ENCODE measurements at regions not wholly inside any gene's neighbourhood (a gene's known extent, or its start where the extent isn't known, plus 50 kb on each side); places are given as distances from the start of the nearest gene placed in this dataset.
"Not testable (repeated sequence)": the region's sequence is repeated elsewhere in the genome, so short reads cannot be mapped to it uniquely, and the experiment has no call there.

- DNase-seq (ENCODE audit: low spot score); H3K79me2 ChIP-seq; H3K4me1 ChIP-seq (ENCODE audit: insufficient read depth); H3K27me3 ChIP-seq; H3K4me2 ChIP-seq; H3K9me3 ChIP-seq (ENCODE audit: low read depth); H4K20me1 ChIP-seq (ENCODE audit: insufficient read depth, poor library complexity, severe bottlenecking); H3K4me3 ChIP-seq; H3K27ac ChIP-seq; H2AFZ ChIP-seq; H3K36me3 ChIP-seq (replicated peaks; ENCODE audit: insufficient read depth, low read depth); H3K9me2 ChIP-seq (replicated peaks; ENCODE audit: insufficient read depth): not testable (repeated sequence)
- 42% methylated on average over 4 of the region's 4 CpGs for WGBS (ENCODE audit: low lambda C conversion rate, missing lambda C conversion rate)
These were observed 108.9 kb downstream of the ATP6V0E2 start for GRCh38 chr7:149982537-149983112.

- not testable (repeated sequence) for H3K4me1 ChIP-seq (ENCODE audit: insufficient read depth)
- no CpG with 5 or more reads among the region's 3 CpGs for WGBS (ENCODE audit: low lambda C conversion rate, missing lambda C conversion rate)
These were observed 113.1 kb downstream of the ATP6V0E2 start for GRCh38 chr7:149986866-149987265.

GRCh38 chr7:149991652-149992302, 118.0 kb downstream of the ATP6V0E2 start:
- H3K4me2 ChIP-seq; H3K9me3 ChIP-seq (ENCODE audit: low read depth); H4K20me1 ChIP-seq (ENCODE audit: insufficient read depth, poor library complexity, severe bottlenecking); H3K36me3 ChIP-seq (replicated peaks; ENCODE audit: insufficient read depth, low read depth); H3K9me2 ChIP-seq (replicated peaks; ENCODE audit: insufficient read depth); H3K79me2 ChIP-seq; H3K4me1 ChIP-seq (ENCODE audit: insufficient read depth); H3K27me3 ChIP-seq; H3K27ac ChIP-seq; H2AFZ ChIP-seq; H3K4me3 ChIP-seq; DNase-seq (ENCODE audit: low spot score): not testable (repeated sequence)
- WGBS (ENCODE audit: low lambda C conversion rate, missing lambda C conversion rate) = 72% methylated on average over 8 of the region's 8 CpGs

More at GRCh38 chr7:149986866-149987265, 113.1 kb downstream of the ATP6V0E2 start:
- H3K4me2 ChIP-seq; DNase-seq (ENCODE audit: low spot score); H3K27me3 ChIP-seq; H2AFZ ChIP-seq; H3K36me3 ChIP-seq (replicated peaks; ENCODE audit: insufficient read depth, low read depth); H3K79me2 ChIP-seq; H3K9me3 ChIP-seq (ENCODE audit: low read depth); H4K20me1 ChIP-seq (ENCODE audit: insufficient read depth, poor library complexity, severe bottlenecking); H3K9me2 ChIP-seq (replicated peaks; ENCODE audit: insufficient read depth); H3K4me3 ChIP-seq; H3K27ac ChIP-seq: not testable (repeated sequence)

GRCh38 chr7:149992366-149992765, 118.6 kb downstream of the ATP6V0E2 start:
- not testable (repeated sequence) for H3K27me3 ChIP-seq; H3K36me3 ChIP-seq (replicated peaks; ENCODE audit: insufficient read depth, low read depth); H4K20me1 ChIP-seq (ENCODE audit: insufficient read depth, poor library complexity, severe bottlenecking); H3K4me2 ChIP-seq; H3K79me2 ChIP-seq; H3K27ac ChIP-seq; H2AFZ ChIP-seq; DNase-seq (ENCODE audit: low spot score); H3K4me3 ChIP-seq; H3K9me3 ChIP-seq (ENCODE audit: low read depth); H3K9me2 ChIP-seq (replicated peaks; ENCODE audit: insufficient read depth); H3K4me1 ChIP-seq (ENCODE audit: insufficient read depth)
- 93% methylated on average over 11 of the region's 11 CpGs for WGBS (ENCODE audit: low lambda C conversion rate, missing lambda C conversion rate)

- H3K27me3 ChIP-seq; H3K9me3 ChIP-seq (ENCODE audit: low read depth); H3K4me3 ChIP-seq; DNase-seq (ENCODE audit: low spot score); H4K20me1 ChIP-seq (ENCODE audit: insufficient read depth, poor library complexity, severe bottlenecking); H3K9me2 ChIP-seq (replicated peaks; ENCODE audit: insufficient read depth); H3K79me2 ChIP-seq; H3K4me2 ChIP-seq; H3K4me1 ChIP-seq (ENCODE audit: insufficient read depth); H3K27ac ChIP-seq; H3K36me3 ChIP-seq (replicated peaks; ENCODE audit: insufficient read depth, low read depth); H2AFZ ChIP-seq: not testable (repeated sequence)
- WGBS (ENCODE audit: low lambda C conversion rate, missing lambda C conversion rate) = 81% methylated on average over 13 of the region's 14 CpGs
These were observed 121.7 kb downstream of the ATP6V0E2 start for GRCh38 chr7:149995369-149996026.

GRCh38 chr7:150000780-150001599, 127.2 kb downstream of the ATP6V0E2 start:
- H3K4me3 ChIP-seq; H3K27ac ChIP-seq; H3K4me1 ChIP-seq (ENCODE audit: insufficient read depth); H3K79me2 ChIP-seq; H3K9me2 ChIP-seq (replicated peaks; ENCODE audit: insufficient read depth); H3K9me3 ChIP-seq (ENCODE audit: low read depth); H3K4me2 ChIP-seq; H4K20me1 ChIP-seq (ENCODE audit: insufficient read depth, poor library complexity, severe bottlenecking); H2AFZ ChIP-seq; H3K36me3 ChIP-seq (replicated peaks; ENCODE audit: insufficient read depth, low read depth); H3K27me3 ChIP-seq; DNase-seq (ENCODE audit: low spot score): not testable (repeated sequence)
- WGBS (ENCODE audit: low lambda C conversion rate, missing lambda C conversion rate) = 61% methylated on average over 22 of the region's 22 CpGs

Measured in hepatocyte (in vitro differentiated cells).